ENCODE measurements at regions not wholly inside any gene's neighbourhood (a gene's known extent, or its start where the extent isn't known, plus 50 kb on each side); places are given as distances from the start of the nearest gene placed in this dataset.

GRCh38 chr21:15227919-15228318, 163.1 kb upstream of the NRIP1 start:
- Histone ChIP-seq H3K36me3 (no peaks in the 10 kb centered on the region), H3K27ac (no peak overlapping the region), H3K4me3 (no peak overlapping the region), H3K4me1 (no peaks in the 10 kb centered on the region), H3K9me3 (no peaks in the 10 kb centered on the region), H3K27me3 (no peaks in the 10 kb centered on the region)
- 17 to 64% methylated on average over 3 of the region's 3 CpGs for WGBS, 2 donors
- intact Hi-C loops (cut with DNase I): no loop called here
- DNase-seq: no peak
- TF ChIP-seq POLR2AphosphoS5 (IDR thresholded peaks at IDR 0.05): no peak
- TF ChIP-seq POLR2A (IDR thresholded peaks at IDR 0.05): no peak
- TF ChIP-seq CTCF (IDR thresholded peaks at IDR 0.05): no peak
- no peak for TF ChIP-seq EP300 (IDR thresholded peaks at IDR 0.05)

- intact Hi-C loops (cut with DNase I): no loop called here
- Histone ChIP-seq H3K4me1 (no peaks in the 10 kb centered on the region), H3K27ac (no peak overlapping the region), H3K4me3 (no peak overlapping the region), H3K36me3 (no peaks in the 10 kb centered on the region), H3K9me3 (no peaks in the 10 kb centered on the region), H3K27me3 (no peaks in the 10 kb centered on the region)
- TF ChIP-seq POLR2AphosphoS5 (IDR thresholded peaks at IDR 0.05) (no peak), EP300 (IDR thresholded peaks at IDR 0.05) (no peak), CTCF (IDR thresholded peaks at IDR 0.05) (no peak), POLR2A (IDR thresholded peaks at IDR 0.05) (no peak)
- DNase-seq: no peak
- WGBS, 2 donors: 88% methylated on average over 4 of the region's 4 CpGs
Observed at GRCh38 chr21:15229390-15229789, 164.6 kb upstream of the NRIP1 start.

- DNase-seq: no peak
- intact Hi-C loops (cut with DNase I): no loop called here
- no peaks in the 10 kb centered on the region for H3K36me3 ChIP-seq
- no peak overlapping the region for H3K27ac ChIP-seq
- no peaks in the 10 kb centered on the region for H3K4me1 ChIP-seq
- TF ChIP-seq POLR2AphosphoS5 (IDR thresholded peaks at IDR 0.05): no peak
- no peak for TF ChIP-seq EP300 (IDR thresholded peaks at IDR 0.05)
- no peak for TF ChIP-seq CTCF (IDR thresholded peaks at IDR 0.05)
- TF ChIP-seq POLR2A (IDR thresholded peaks at IDR 0.05): no peak
- WGBS, 2 donors: 93 to 95% methylated on average over 1 of the region's 1 CpG
- H3K27me3 ChIP-seq: no peaks in the 10 kb centered on the region
- H3K4me3 ChIP-seq: no peak overlapping the region
- H3K9me3 ChIP-seq: no peaks in the 10 kb centered on the region
Observed at GRCh38 chr21:15233611-15234010, 168.8 kb upstream of the NRIP1 start.

- Histone ChIP-seq H3K9me3 (no peaks in the 10 kb centered on the region), H3K4me1 (peaks cover 0 to 9% (median 8%) of the 10 kb centered on the region in 4 donors), H3K27ac (no peak overlapping the region), H3K27me3 (no peaks in the 10 kb centered on the region), H3K4me3 (no peak overlapping the region), H3K36me3 (no peaks in the 10 kb centered on the region)
- TF ChIP-seq EP300 (IDR thresholded peaks at IDR 0.05) (no peak), POLR2AphosphoS5 (IDR thresholded peaks at IDR 0.05) (no peak), CTCF (IDR thresholded peaks at IDR 0.05) (no peak), POLR2A (IDR thresholded peaks at IDR 0.05) (no peak)
- intact Hi-C loops (cut with DNase I): no loop called here
- WGBS, 2 donors: 93 to 99% methylated on average over 2 of the region's 2 CpGs
- no peak for DNase-seq
Observed at GRCh38 chr21:15236111-15236510, 171.3 kb upstream of the NRIP1 start.

GRCh38 chr21:15240848-15241247, 176.0 kb upstream of the NRIP1 start:
- H3K4me1 ChIP-seq: peaks cover 0 to 12% (median 8%) of the 10 kb centered on the region in 4 donors
- intact Hi-C loops (cut with DNase I): no loop called here
- no peak overlapping the region for H3K4me3 ChIP-seq
- DNase-seq: no peak
- H3K27me3 ChIP-seq: no peaks in the 10 kb centered on the region
- no peaks in the 10 kb centered on the region for H3K36me3 ChIP-seq
- no peaks in the 10 kb centered on the region for H3K9me3 ChIP-seq
- WGBS, 2 donors: 72 to 75% methylated on average over 2 of the region's 2 CpGs
- TF ChIP-seq EP300 (IDR thresholded peaks at IDR 0.05): no peak
- TF ChIP-seq POLR2A (IDR thresholded peaks at IDR 0.05): no peak
- TF ChIP-seq CTCF (IDR thresholded peaks at IDR 0.05): no peak
- no peak overlapping the region for H3K27ac ChIP-seq
